ENCODE measurements at regions not wholly inside any gene's neighbourhood (a gene's known extent, or its start where the extent isn't known, plus 50 kb on each side); places are given as distances from the start of the nearest gene placed in this dataset.

DNA sequence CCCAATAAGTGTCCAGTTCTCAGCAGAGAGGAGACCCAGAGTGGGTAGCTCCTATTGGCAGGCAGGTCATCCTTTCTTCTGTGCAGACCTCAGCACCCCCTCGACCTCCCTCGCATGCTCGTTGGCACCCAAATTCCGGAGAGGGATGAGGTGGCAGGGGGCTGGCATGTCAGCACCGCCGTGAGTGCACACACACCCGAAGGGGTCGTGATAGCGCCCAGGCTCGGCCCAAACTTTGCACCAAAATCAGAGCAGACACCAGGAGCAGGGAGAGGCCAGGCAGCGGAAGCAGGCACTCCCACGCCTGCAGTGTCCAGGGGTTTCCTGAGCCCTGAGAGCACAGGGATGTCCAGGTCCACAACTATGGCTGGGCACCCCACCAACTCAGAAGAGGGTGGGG, 1503.8 kb upstream of the PCDH20 start:
- TF ChIP-seq, protein P1, sequence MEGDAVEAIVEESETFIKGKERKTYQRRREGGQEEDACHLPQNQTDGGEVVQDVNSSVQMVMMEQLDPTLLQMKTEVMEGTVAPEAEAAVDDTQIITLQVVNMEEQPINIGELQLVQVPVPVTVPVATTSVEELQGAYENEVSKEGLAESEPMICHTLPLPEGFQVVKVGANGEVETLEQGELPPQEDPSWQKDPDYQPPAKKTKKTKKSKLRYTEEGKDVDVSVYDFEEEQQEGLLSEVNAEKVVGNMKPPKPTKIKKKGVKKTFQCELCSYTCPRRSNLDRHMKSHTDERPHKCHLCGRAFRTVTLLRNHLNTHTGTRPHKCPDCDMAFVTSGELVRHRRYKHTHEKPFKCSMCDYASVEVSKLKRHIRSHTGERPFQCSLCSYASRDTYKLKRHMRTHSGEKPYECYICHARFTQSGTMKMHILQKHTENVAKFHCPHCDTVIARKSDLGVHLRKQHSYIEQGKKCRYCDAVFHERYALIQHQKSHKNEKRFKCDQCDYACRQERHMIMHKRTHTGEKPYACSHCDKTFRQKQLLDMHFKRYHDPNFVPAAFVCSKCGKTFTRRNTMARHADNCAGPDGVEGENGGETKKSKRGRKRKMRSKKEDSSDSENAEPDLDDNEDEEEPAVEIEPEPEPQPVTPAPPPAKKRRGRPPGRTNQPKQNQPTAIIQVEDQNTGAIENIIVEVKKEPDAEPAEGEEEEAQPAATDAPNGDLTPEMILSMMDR (IDR thresholded peaks at IDR 0.05) = no peak
- TF ChIP-seq EP300 (IDR thresholded peaks at IDR 0.05) (no peak), POLR2A (IDR thresholded peaks at IDR 0.05) (no peak)
